ENCODE measurements at regions not wholly inside any gene's neighbourhood (a gene's known extent, or its start where the extent isn't known, plus 50 kb on each side); places are given as distances from the start of the nearest gene placed in this dataset.

DNA sequence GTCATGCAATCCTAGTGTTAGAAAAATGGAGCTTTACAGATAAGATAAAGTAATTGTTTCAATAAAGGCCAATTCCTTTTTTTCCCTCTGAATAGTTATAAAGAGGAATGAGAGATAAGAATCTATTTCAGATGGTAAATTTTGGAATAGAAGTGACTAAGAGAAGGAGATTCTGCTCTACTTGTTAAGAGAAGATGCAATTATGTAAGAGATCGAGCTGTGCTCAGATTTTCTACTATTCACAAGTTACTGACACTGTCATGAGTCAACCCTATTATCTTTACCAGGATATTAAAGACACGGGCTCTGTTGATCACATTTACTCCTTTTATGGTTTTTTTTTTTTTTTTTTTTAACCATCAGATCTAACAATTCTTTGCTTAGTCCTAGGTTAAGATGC lies 511.3 kb downstream of the ARL4A start:
- no peak for TF ChIP-seq CTCF (IDR thresholded peaks at IDR 0.05)
- TF ChIP-seq ZFX (IDR thresholded peaks at IDR 0.05; ENCODE audit: borderline replicate concordance) = no peak

Data from 22Rv1 (cell line).